HFFc6 (cell line): ENCODE measurements at regions not wholly inside any gene's neighbourhood (a gene's known extent, or its start where the extent isn't known, plus 50 kb on each side); places are given as distances from the start of the nearest gene placed in this dataset.

Experiments used
- DNase-seq: peaks from one replicate; pipeline ENCODE4 v3.0.0-alpha.2; 2018
- H3K27ac Mint-ChIP-seq: 2 replicates; pipeline ENCODE4 v1.8.0; 2020; ENCODE audit warnings: mild to moderate bottlenecking, mixed read lengths
- H3K27me3 Mint-ChIP-seq: 2 replicates; pipeline ENCODE4 v1.8.0; 2021; ENCODE audit warnings: mild to moderate bottlenecking, moderate library complexity, mixed read lengths; ENCODE audit not compliant: insufficient read depth
- H3K36me3 Mint-ChIP-seq: 2 replicates; pipeline ENCODE4 v1.8.0; 2021; ENCODE audit warnings: low read depth, mixed read lengths
- H3K4me1 Mint-ChIP-seq: 2 replicates; pipeline ENCODE4 v1.8.0; 2020; ENCODE audit warnings: low read depth, mixed read lengths
- H3K4me3 Mint-ChIP-seq: 2 replicates; pipeline ENCODE4 v1.8.0; 2020; ENCODE audit warnings: mild to moderate bottlenecking, moderate library complexity, mixed read lengths
- H3K9me3 Mint-ChIP-seq: 2 replicates; pipeline ENCODE4 v1.8.0; 2020; ENCODE audit warnings: mild to moderate bottlenecking, mixed read lengths
- TF ChIP-seq, protein P1 (sequence below): fragments of 200-600 bp; sonication (generic); IDR thresholded peaks from 2 replicates; pipeline ENCODE4 v1.5.0; 2021; ENCODE audit warnings: antibody characterized with exemption, mild to moderate bottlenecking

DNA sequence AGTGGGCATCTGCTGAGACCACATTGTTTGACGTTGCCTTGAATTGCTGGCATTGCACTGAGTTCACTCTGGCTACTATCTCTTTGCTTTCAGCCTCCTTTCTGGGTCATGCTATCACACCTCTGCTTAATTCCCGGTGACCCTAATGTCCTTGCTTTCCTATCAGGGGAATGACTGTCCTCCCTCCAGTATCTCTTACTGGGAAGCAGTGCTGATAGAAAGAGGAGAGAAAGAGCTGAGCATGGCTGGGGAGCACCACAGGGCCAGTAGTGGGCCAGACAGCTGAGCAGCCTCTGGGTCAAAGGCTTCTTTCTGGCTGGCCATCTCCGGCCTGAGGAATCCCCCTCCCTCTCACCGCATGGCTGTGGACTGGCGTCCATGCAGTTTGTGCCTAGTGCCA, 428.7 kb downstream of the INHBA start:
- no peaks in the 10 kb centered on the region for H3K36me3 Mint-ChIP-seq
- H3K4me1 Mint-ChIP-seq: no peaks in the 10 kb centered on the region
- H3K4me3 Mint-ChIP-seq: no peak overlapping the region
- no peak overlapping the region for H3K27ac Mint-ChIP-seq
- no peak for DNase-seq
- TF ChIP-seq, protein P1, sequence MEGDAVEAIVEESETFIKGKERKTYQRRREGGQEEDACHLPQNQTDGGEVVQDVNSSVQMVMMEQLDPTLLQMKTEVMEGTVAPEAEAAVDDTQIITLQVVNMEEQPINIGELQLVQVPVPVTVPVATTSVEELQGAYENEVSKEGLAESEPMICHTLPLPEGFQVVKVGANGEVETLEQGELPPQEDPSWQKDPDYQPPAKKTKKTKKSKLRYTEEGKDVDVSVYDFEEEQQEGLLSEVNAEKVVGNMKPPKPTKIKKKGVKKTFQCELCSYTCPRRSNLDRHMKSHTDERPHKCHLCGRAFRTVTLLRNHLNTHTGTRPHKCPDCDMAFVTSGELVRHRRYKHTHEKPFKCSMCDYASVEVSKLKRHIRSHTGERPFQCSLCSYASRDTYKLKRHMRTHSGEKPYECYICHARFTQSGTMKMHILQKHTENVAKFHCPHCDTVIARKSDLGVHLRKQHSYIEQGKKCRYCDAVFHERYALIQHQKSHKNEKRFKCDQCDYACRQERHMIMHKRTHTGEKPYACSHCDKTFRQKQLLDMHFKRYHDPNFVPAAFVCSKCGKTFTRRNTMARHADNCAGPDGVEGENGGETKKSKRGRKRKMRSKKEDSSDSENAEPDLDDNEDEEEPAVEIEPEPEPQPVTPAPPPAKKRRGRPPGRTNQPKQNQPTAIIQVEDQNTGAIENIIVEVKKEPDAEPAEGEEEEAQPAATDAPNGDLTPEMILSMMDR: no peak
- no peaks in the 10 kb centered on the region for H3K9me3 Mint-ChIP-seq
- H3K27me3 Mint-ChIP-seq: peaks cover 6% of the 10 kb centered on the region; the same call in 1 of the 2 replicates

DNA sequence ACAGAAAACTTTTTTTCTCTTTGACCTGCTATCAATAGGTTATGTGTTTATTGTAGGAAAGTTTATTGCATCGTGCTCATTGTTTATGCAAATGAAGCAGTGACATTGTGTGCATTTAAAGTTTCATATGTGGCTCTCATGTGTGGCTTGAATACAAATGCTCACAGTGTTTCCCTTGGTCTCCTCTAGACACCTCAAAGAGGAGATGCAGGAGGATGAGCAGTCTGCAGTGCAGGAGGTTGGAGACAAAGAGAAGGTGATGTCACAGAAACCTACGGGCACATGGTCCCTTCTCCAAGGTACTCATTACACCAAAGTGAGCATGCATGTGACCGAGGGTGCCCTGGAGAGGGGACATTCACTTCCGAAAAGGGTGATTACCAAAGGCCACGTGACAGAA, 430.2 kb downstream of the INHBA start:
- peaks cover 6% of the 10 kb centered on the region for H3K27me3 Mint-ChIP-seq
- H3K36me3 Mint-ChIP-seq: no peaks in the 10 kb centered on the region
- no peak overlapping the region for H3K27ac Mint-ChIP-seq
- no peaks in the 10 kb centered on the region for H3K4me1 Mint-ChIP-seq
- H3K9me3 Mint-ChIP-seq: no peaks in the 10 kb centered on the region
- DNase-seq: no peak
- TF ChIP-seq, protein P1: no peak
- H3K4me3 Mint-ChIP-seq: no peak overlapping the region

DNA sequence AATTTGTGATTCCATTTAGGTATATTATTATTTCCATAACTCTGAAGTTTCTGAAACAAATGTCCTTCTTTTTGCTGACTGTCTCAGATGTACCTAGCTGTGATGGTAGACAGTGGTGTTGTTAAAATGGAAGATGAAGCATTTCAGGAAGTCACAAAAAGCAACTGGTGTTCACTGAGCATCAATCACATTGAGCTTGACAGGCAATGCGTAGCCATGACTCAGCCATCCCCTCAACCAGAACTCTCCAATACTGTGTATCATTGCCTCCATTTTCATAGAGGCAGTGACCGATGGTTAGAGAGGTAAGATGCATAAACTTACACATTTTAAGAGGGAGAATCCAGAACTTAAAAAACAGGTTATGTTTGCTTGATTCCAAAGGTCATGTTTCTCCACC, 434.0 kb downstream of the INHBA start:
- H3K27me3 Mint-ChIP-seq: no peaks in the 10 kb centered on the region; the same call in none of the 2 replicates
- TF ChIP-seq, protein P1: no peak
- no peaks in the 10 kb centered on the region for H3K9me3 Mint-ChIP-seq
- H3K36me3 Mint-ChIP-seq: no peaks in the 10 kb centered on the region
- no peak for DNase-seq
- no peaks in the 10 kb centered on the region for H3K4me1 Mint-ChIP-seq
- no peak overlapping the region for H3K27ac Mint-ChIP-seq
- no peak overlapping the region for H3K4me3 Mint-ChIP-seq

DNA sequence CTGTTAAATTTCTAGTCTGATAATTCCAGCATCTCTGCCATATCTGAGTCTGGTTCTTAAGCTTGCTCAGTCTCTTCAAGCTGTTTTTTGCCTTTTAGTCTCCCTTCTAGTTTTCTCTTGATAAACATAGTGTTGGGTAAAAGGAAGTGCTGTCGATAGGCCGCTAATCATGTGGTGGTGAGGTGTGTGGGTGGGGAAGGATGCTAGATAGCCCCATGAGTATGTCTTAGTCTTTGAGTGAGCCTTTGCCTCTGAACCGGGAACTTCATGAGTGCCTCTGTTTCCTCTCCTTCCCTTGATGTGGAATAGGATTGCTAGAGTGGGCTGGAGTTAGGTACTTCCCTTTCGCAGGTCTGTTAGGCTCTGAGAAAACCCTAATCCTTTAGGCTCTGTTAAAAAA, 441.8 kb downstream of the INHBA start:
- no peak overlapping the region for H3K4me3 Mint-ChIP-seq
- TF ChIP-seq, protein P1: no peak
- H3K4me1 Mint-ChIP-seq: peaks cover 12% of the 10 kb centered on the region
- no peaks in the 10 kb centered on the region for H3K36me3 Mint-ChIP-seq
- no peak for DNase-seq
- no peaks in the 10 kb centered on the region for H3K27me3 Mint-ChIP-seq
- no peaks in the 10 kb centered on the region for H3K9me3 Mint-ChIP-seq
- no peak overlapping the region for H3K27ac Mint-ChIP-seq

DNA sequence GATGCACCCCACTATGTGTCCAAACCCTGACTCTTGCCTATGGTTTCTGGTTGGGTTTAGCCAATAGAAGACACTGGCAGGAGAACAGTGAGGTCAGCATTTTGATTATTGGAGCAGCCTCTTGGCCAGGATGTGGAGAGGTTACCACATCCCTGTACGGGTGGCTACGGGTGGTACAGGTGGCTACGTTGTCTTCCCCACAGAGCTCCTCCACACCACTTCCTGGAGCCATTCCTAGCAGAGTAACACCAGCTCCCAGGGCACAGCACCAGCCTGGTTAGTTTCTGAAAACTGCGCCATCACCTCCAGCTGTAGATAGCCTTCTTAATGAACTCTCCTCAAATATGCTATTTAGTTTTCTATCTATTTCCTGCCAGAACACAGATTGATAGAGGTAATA, 445.2 kb downstream of the INHBA start:
- H3K4me1 Mint-ChIP-seq: peaks cover 22% of the 10 kb centered on the region
- H3K9me3 Mint-ChIP-seq: no peaks in the 10 kb centered on the region
- no peak overlapping the region for H3K27ac Mint-ChIP-seq
- no peak for DNase-seq
- H3K27me3 Mint-ChIP-seq: no peaks in the 10 kb centered on the region
- no peak overlapping the region for H3K4me3 Mint-ChIP-seq
- H3K36me3 Mint-ChIP-seq: no peaks in the 10 kb centered on the region
- TF ChIP-seq, protein P1: no peak
